ENCODE measurements at regions not wholly inside any gene's neighbourhood (a gene's known extent, or its start where the extent isn't known, plus 50 kb on each side); places are given as distances from the start of the nearest gene placed in this dataset.

GRCh38 chr4:128524311-128524710 is 236.7 kb upstream of the PGRMC2 start:
- no peak for TF ChIP-seq CTCF (IDR thresholded peaks at IDR 0.05; ENCODE audit: low read length)
- no peak for TF ChIP-seq EZH2 (IDR thresholded peaks at IDR 0.05; ENCODE audit: borderline replicate concordance, low read length)
